Stomach (tissue), 4 donors: ENCODE measurements at regions not wholly inside any gene's neighbourhood (a gene's known extent, or its start where the extent isn't known, plus 50 kb on each side); places are given as distances from the start of the nearest gene placed in this dataset.

ENCODE experiments used
- POLR2AphosphoS5 ChIP-seq, 3 donors: sonication (generic); formaldehyde crosslinking; IDR thresholded peaks; one replicate each; pipeline ENCODE4 v1.6.1; 2016; ENCODE audit warnings: antibody characterized with exemption in 3 of 3
- TF ChIP-seq, protein P1 (sequence below), 7 experiments: fragments of 450-650 bp in 4 of 7; fragments of 200-600 bp in 3 of 7; sonication (generic) in 3 of 7; IDR thresholded peaks; one replicate each; pipeline ENCODE4 v1.5.1; 2016 to 2019; ENCODE audit warnings: antibody characterized with exemption in 7 of 7, control low read depth in 2 of 7, mild to moderate bottlenecking in 1 of 7

- TF ChIP-seq, protein P1, sequence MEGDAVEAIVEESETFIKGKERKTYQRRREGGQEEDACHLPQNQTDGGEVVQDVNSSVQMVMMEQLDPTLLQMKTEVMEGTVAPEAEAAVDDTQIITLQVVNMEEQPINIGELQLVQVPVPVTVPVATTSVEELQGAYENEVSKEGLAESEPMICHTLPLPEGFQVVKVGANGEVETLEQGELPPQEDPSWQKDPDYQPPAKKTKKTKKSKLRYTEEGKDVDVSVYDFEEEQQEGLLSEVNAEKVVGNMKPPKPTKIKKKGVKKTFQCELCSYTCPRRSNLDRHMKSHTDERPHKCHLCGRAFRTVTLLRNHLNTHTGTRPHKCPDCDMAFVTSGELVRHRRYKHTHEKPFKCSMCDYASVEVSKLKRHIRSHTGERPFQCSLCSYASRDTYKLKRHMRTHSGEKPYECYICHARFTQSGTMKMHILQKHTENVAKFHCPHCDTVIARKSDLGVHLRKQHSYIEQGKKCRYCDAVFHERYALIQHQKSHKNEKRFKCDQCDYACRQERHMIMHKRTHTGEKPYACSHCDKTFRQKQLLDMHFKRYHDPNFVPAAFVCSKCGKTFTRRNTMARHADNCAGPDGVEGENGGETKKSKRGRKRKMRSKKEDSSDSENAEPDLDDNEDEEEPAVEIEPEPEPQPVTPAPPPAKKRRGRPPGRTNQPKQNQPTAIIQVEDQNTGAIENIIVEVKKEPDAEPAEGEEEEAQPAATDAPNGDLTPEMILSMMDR (IDR thresholded peaks at IDR 0.05) = no peak
- no peak for TF ChIP-seq POLR2AphosphoS5 (IDR thresholded peaks at IDR 0.05)
Measured at GRCh38 chr4:123617791-123618190, 221.2 kb downstream of the SPRY1 start.
